RWPE2 (cell line): ENCODE measurements at regions not wholly inside any gene's neighbourhood (a gene's known extent, or its start where the extent isn't known, plus 50 kb on each side); places are given as distances from the start of the nearest gene placed in this dataset.
A peak's percentile ranks its signal among the peaks of the same experiment; 100 is the strongest.

Experiments used
- ATAC-seq: fragments of 200-7000 bp; cut with Tn5 transposase; 3 replicates; pipeline ENCODE4 v1.9.1; 2021; ENCODE audit warnings: low read depth
- DNase-seq: peaks from one replicate; pipeline ENCODE4 v3.0.0-alpha.2; 2020; ENCODE audit warnings: low spot score
- H3K27ac ChIP-seq: fragments of 450-650 bp; 2 replicates; pipeline ENCODE4 v1.5.1; 2017; ENCODE audit warnings: mild to moderate bottlenecking; ENCODE audit not compliant: poor library complexity, severe bottlenecking
- H3K27me3 ChIP-seq: fragments of 250-450 bp; sonication (Bioruptor Pico); 2 replicates; pipeline ENCODE4 v1.5.1; 2021; ENCODE audit warnings: mild to moderate bottlenecking, moderate library complexity; ENCODE audit not compliant: insufficient read depth, poor library complexity, severe bottlenecking
- H3K36me3 ChIP-seq: fragments of 250-450 bp; sonication (Bioruptor Pico); 2 replicates; pipeline ENCODE4 v1.5.1; 2020; ENCODE audit warnings: low read depth, mild to moderate bottlenecking, moderate library complexity
- H3K4me1 ChIP-seq: fragments of 250-450 bp; sonication (Bioruptor Pico); 2 replicates; pipeline ENCODE4 v1.5.1; 2021; ENCODE audit warnings: mild to moderate bottlenecking, moderate library complexity; ENCODE audit not compliant: insufficient read depth, poor library complexity, severe bottlenecking
- H3K4me3 ChIP-seq: fragments of 250-450 bp; sonication (Bioruptor Pico); 2 replicates; pipeline ENCODE4 v1.5.1; 2021; ENCODE audit warnings: mild to moderate bottlenecking, moderate library complexity; ENCODE audit not compliant: severe bottlenecking
- H3K9me3 ChIP-seq: fragments of 250-450 bp; sonication (Bioruptor Pico); 2 replicates; pipeline ENCODE4 v1.5.1; 2021; ENCODE audit warnings: mild to moderate bottlenecking, moderate library complexity; ENCODE audit not compliant: severe bottlenecking
- CTCF ChIP-seq: fragments of 450-650 bp; IDR thresholded peaks from one replicate; pipeline ENCODE4 v1.5.1; 2017; ENCODE audit warnings: mild to moderate bottlenecking, moderate library complexity; ENCODE audit not compliant: poor library complexity, severe bottlenecking

GRCh38 chr6:43966853-43967718 is 160.2 kb downstream of the MRPL14 start:
- H3K27ac ChIP-seq: no peak overlapping the region
- no peak for TF ChIP-seq CTCF
- H3K4me3 ChIP-seq: no peak overlapping the region
- no peaks in the 10 kb centered on the region for H3K27me3 ChIP-seq
- peaks cover 8% of the 10 kb centered on the region for H3K4me1 ChIP-seq
- DNase-seq (peak; percentile 11), ATAC-seq (no peak)
- H3K36me3 ChIP-seq: no peaks in the 10 kb centered on the region
- no peaks in the 10 kb centered on the region for H3K9me3 ChIP-seq

GRCh38 chr6:43966374-43966658 is 160.9 kb downstream of the MRPL14 start:
- TF ChIP-seq CTCF: no peak
- no peak overlapping the region for H3K4me3 ChIP-seq
- DNase-seq: no peak
- ATAC-seq: peak; percentile 44; the same call in 2 of the 3 replicates
- no peaks in the 10 kb centered on the region for H3K27me3 ChIP-seq
- no peaks in the 10 kb centered on the region for H3K36me3 ChIP-seq
- peaks cover 7% of the 10 kb centered on the region for H3K4me1 ChIP-seq
- no peaks in the 10 kb centered on the region for H3K9me3 ChIP-seq
- H3K27ac ChIP-seq: peak overlapping the region; percentile 11

GRCh38 chr6:43965628-43966373 is 161.5 kb downstream of the MRPL14 start:
- Histone ChIP-seq H3K4me1 (peaks cover 7% of the 10 kb centered on the region), H3K27ac (peak overlapping the region; percentile 11), H3K9me3 (no peaks in the 10 kb centered on the region), H3K36me3 (no peaks in the 10 kb centered on the region), H3K27me3 (no peaks in the 10 kb centered on the region), H3K4me3 (no peak overlapping the region)
- no peak for TF ChIP-seq CTCF
- DNase-seq: peak; percentile 33
- no peak for ATAC-seq

GRCh38 chr6:43964659-43965570 is 162.3 kb downstream of the MRPL14 start:
- H3K4me1 ChIP-seq: peaks cover 7% of the 10 kb centered on the region
- H3K36me3 ChIP-seq: no peaks in the 10 kb centered on the region
- H3K4me3 ChIP-seq: no peak overlapping the region
- no peaks in the 10 kb centered on the region for H3K9me3 ChIP-seq
- H3K27ac ChIP-seq: no peak overlapping the region
- ATAC-seq: peak; percentile 31; the same call in 1 of the 3 replicates
- H3K27me3 ChIP-seq: no peaks in the 10 kb centered on the region
- peak; percentile 19 for DNase-seq
- TF ChIP-seq CTCF: no peak
